Hepatocyte (in vitro differentiated cells): ENCODE measurements at regions not wholly inside any gene's neighbourhood (a gene's known extent, or its start where the extent isn't known, plus 50 kb on each side); places are given as distances from the start of the nearest gene placed in this dataset.

Experiments used
- DNase-seq: peaks from one replicate; pipeline ENCODE4 v3.0.0-alpha.2; 2016; ENCODE audit warnings: low spot score
- H2AFZ ChIP-seq: fragments of 200-600 bp; sonication (generic); 2 replicates; pipeline ENCODE4 v1.6.0; 2016; ENCODE audit warnings: antibody characterized with exemption, mild to moderate bottlenecking
- H3K27ac ChIP-seq: fragments of 200-600 bp; sonication (generic); 2 replicates; pipeline ENCODE4 v1.5.1; 2016; ENCODE audit warnings: mild to moderate bottlenecking
- H3K27me3 ChIP-seq: fragments of 200-600 bp; sonication (generic); 2 replicates; pipeline ENCODE4 v1.6.1; 2016
- H3K36me3 ChIP-seq: fragments of 200-600 bp; sonication (generic); replicated peaks from 2 replicates; pipeline ENCODE4 v1.5.1; 2016; ENCODE audit warnings: low read depth; ENCODE audit not compliant: insufficient read depth
- H3K4me1 ChIP-seq: fragments of 200-600 bp; sonication (generic); 2 replicates; pipeline ENCODE4 v1.5.1; 2016; ENCODE audit warnings: mild to moderate bottlenecking, moderate library complexity; ENCODE audit not compliant: insufficient read depth
- H3K4me2 ChIP-seq: fragments of 200-600 bp; sonication (generic); 2 replicates; pipeline ENCODE4 v1.6.0; 2016
- H3K4me3 ChIP-seq: fragments of 200-600 bp; sonication (generic); 2 replicates; pipeline ENCODE4 v1.5.1; 2016; ENCODE audit warnings: mild to moderate bottlenecking
- H3K79me2 ChIP-seq: fragments of 200-600 bp; sonication (generic); 2 replicates; pipeline ENCODE4 v1.6.0; 2017; ENCODE audit warnings: mild to moderate bottlenecking
- H3K9me2 ChIP-seq: fragments of 200-600 bp; sonication (generic); replicated peaks from 2 replicates; pipeline ENCODE4 v1.6.0; 2017; ENCODE audit warnings: mild to moderate bottlenecking; ENCODE audit not compliant: insufficient read depth
- H3K9me3 ChIP-seq: fragments of 200-600 bp; sonication (generic); 2 replicates; pipeline ENCODE4 v1.5.1; 2016; ENCODE audit warnings: low read depth, mild to moderate bottlenecking
- H4K20me1 ChIP-seq: fragments of 200-600 bp; sonication (generic); 2 replicates; pipeline ENCODE4 v1.6.0; 2016; ENCODE audit warnings: mild to moderate bottlenecking; ENCODE audit not compliant: insufficient read depth, poor library complexity, severe bottlenecking
- CTCF ChIP-seq: fragments of 200-600 bp; sonication (generic); IDR thresholded peaks from 2 replicates; pipeline ENCODE4 v1.5.1; 2016; ENCODE audit warnings: antibody characterized with exemption, mild to moderate bottlenecking; ENCODE audit not compliant: poor library complexity
- EZH2 ChIP-seq: fragments of 200-600 bp; sonication (generic); IDR thresholded peaks from 2 replicates; pipeline ENCODE4 v1.6.1; 2016; ENCODE audit warnings: antibody characterized with exemption, mild to moderate bottlenecking, borderline replicate concordance
- EZH2phosphoT487 ChIP-seq: fragments of 200-600 bp; sonication (generic); IDR thresholded peaks from one replicate; pipeline ENCODE4 v1.6.1; 2018; ENCODE audit warnings: antibody characterized with exemption, mild to moderate bottlenecking, low read depth, moderate library complexity; ENCODE audit not compliant: unreplicated experiment, severe bottlenecking
- WGBS: methylation state at CpG from one replicate; pipeline ENCODE4 v1.1.6; 2016; ENCODE audit warnings: low lambda C conversion rate; ENCODE audit errors: missing lambda C conversion rate; 5-methylcytosine and 5-hydroxymethylcytosine counted together

- H3K79me2 ChIP-seq = no peaks in the 10 kb centered on the region
Measured at GRCh38 chr5:99315413-99316183, 386.8 kb upstream of the CHD1 start.

GRCh38 chr5:99314721-99315120 lies 385.9 kb upstream of the CHD1 start:
- no peak for DNase-seq
- Histone ChIP-seq H3K27me3 (no peaks in the 10 kb centered on the region), H4K20me1 (no peaks in the 10 kb centered on the region), H3K27ac (no peak overlapping the region), H3K9me3 (no peaks in the 10 kb centered on the region), H3K9me2 (no peaks in the 10 kb centered on the region), H3K4me1 (no peaks in the 10 kb centered on the region), H3K4me3 (no peak overlapping the region), H2AFZ (no peak overlapping the region), H3K79me2 (no peaks in the 10 kb centered on the region), H3K4me2 (no peak overlapping the region), H3K36me3 (no peaks in the 10 kb centered on the region)
- TF ChIP-seq CTCF = no peak
- TF ChIP-seq EZH2phosphoT487 = no peak
- no peak for TF ChIP-seq EZH2
- WGBS = 77% methylated on average over 2 of the region's 2 CpGs

More at GRCh38 chr5:99315413-99316183, 386.8 kb upstream of the CHD1 start:
- Histone ChIP-seq H2AFZ (no peak overlapping the region), H4K20me1 (no peaks in the 10 kb centered on the region), H3K4me3 (no peak overlapping the region), H3K4me2 (no peak overlapping the region), H3K9me3 (no peaks in the 10 kb centered on the region), H3K4me1 (no peaks in the 10 kb centered on the region), H3K36me3 (no peaks in the 10 kb centered on the region), H3K27ac (no peak overlapping the region), H3K27me3 (no peaks in the 10 kb centered on the region), H3K9me2 (no peaks in the 10 kb centered on the region)
- 96% methylated on average over 2 of the region's 2 CpGs for WGBS
- TF ChIP-seq EZH2 = no peak
- no peak for TF ChIP-seq CTCF
- no peak for TF ChIP-seq EZH2phosphoT487
- DNase-seq = no peak

GRCh38 chr5:99308131-99308530 lies 379.3 kb upstream of the CHD1 start:
- no peaks in the 10 kb centered on the region for H3K9me3 ChIP-seq
- DNase-seq = no peak
- no peak overlapping the region for H3K4me3 ChIP-seq
- H3K9me2 ChIP-seq = no peaks in the 10 kb centered on the region
- H4K20me1 ChIP-seq = no peaks in the 10 kb centered on the region
- 71% methylated on average over 1 of the region's 1 CpG for WGBS
- H3K4me2 ChIP-seq = no peak overlapping the region
- no peaks in the 10 kb centered on the region for H3K27me3 ChIP-seq
- no peak overlapping the region for H2AFZ ChIP-seq
- H3K79me2 ChIP-seq = no peaks in the 10 kb centered on the region
- TF ChIP-seq EZH2 = no peak
- TF ChIP-seq EZH2phosphoT487 = no peak
- no peak for TF ChIP-seq CTCF
- no peaks in the 10 kb centered on the region for H3K4me1 ChIP-seq
- H3K27ac ChIP-seq = no peak overlapping the region
- no peaks in the 10 kb centered on the region for H3K36me3 ChIP-seq
